Right ventricle myocardium superior (tissue), 1 donor: ENCODE measurements at regions not wholly inside any gene's neighbourhood (a gene's known extent, or its start where the extent isn't known, plus 50 kb on each side); places are given as distances from the start of the nearest gene placed in this dataset.

Experiments used
- ATAC-seq: fragments of 200-7000 bp; cut with Tn5 transposase; one replicate; pipeline ENCODE4 v1.9.1; 2020; ENCODE audit warnings: mild to moderate bottlenecking; ENCODE audit not compliant: poor library complexity
- DNase-seq: peaks from one replicate; pipeline ENCODE4 v3.0.0-alpha.2; 2020
- intact Hi-C: fragments of 100-400 bp; cut with DNase I; formaldehyde crosslinking; loops from one replicate; pipeline ENCODE4 v1.11.2; 2022
- donor health status: DM: no; HTN: yes; CAD: no; lungs with severe emphysema.

GRCh38 chr2:5235701-5236100, 456.5 kb upstream of the SOX11 start:
- ATAC-seq: no peak
- intact Hi-C loops: no loop called here
- no peak for DNase-seq

GRCh38 chr2:5236249-5236648, 455.9 kb upstream of the SOX11 start:
- intact Hi-C loops: no loop called here
- no peak for DNase-seq
- no peak for ATAC-seq

GRCh38 chr2:5242751-5243150, 449.4 kb upstream of the SOX11 start:
- DNase-seq (no peak), ATAC-seq (no peak)
- intact Hi-C loops: no loop called here

- ATAC-seq: no peak
- intact Hi-C loops: no loop called here
Observed at GRCh38 chr2:5250482-5250881, 441.7 kb upstream of the SOX11 start.

GRCh38 chr2:5253263-5253662, 438.9 kb upstream of the SOX11 start:
- intact Hi-C loops: no loop called here
- DNase-seq (no peak), ATAC-seq (no peak)

More at GRCh38 chr2:5250482-5250881, 441.7 kb upstream of the SOX11 start:
- DNase-seq: no peak

GRCh38 chr2:5254791-5255332, 437.3 kb upstream of the SOX11 start:
- intact Hi-C loops: no loop called here
- DNase-seq: no peak
- no peak for ATAC-seq

- intact Hi-C loops: no loop called here
- no peak for DNase-seq
- ATAC-seq: no peak
Observed at GRCh38 chr2:5263291-5263690, 428.9 kb upstream of the SOX11 start.

GRCh38 chr2:5264361-5264760, 427.8 kb upstream of the SOX11 start:
- no peak for ATAC-seq

GRCh38 chr2:5285061-5285460, 407.1 kb upstream of the SOX11 start:
- ATAC-seq: no peak
- no peak for DNase-seq
- intact Hi-C loops: no loop called here

More at GRCh38 chr2:5264361-5264760, 427.8 kb upstream of the SOX11 start:
- intact Hi-C loops: no loop called here
- DNase-seq: no peak

- ATAC-seq: no peak
- no peak for DNase-seq
- intact Hi-C loops: no loop called here
Observed at GRCh38 chr2:5285872-5286769, 406.1 kb upstream of the SOX11 start.

GRCh38 chr2:5287558-5288334, 404.4 kb upstream of the SOX11 start:
- intact Hi-C loops: no loop called here

GRCh38 chr2:5290900-5291546, 401.2 kb upstream of the SOX11 start:
- no peak for DNase-seq
- intact Hi-C loops: no loop called here
- ATAC-seq: no peak

More at GRCh38 chr2:5287558-5288334, 404.4 kb upstream of the SOX11 start:
- ATAC-seq (no peak), DNase-seq (no peak)

GRCh38 chr2:5304640-5305039, 387.5 kb upstream of the SOX11 start:
- intact Hi-C loops: no loop called here
- ATAC-seq (no peak), DNase-seq (no peak)

GRCh38 chr2:5315041-5315440, 377.1 kb upstream of the SOX11 start:
- intact Hi-C loops: no loop called here
- no peak for ATAC-seq

GRCh38 chr2:5315512-5315911, 376.7 kb upstream of the SOX11 start:
- intact Hi-C loops: no loop called here
- no peak for ATAC-seq

More at GRCh38 chr2:5315041-5315440, 377.1 kb upstream of the SOX11 start:
- DNase-seq: no peak

GRCh38 chr2:5316001-5316490, 376.1 kb upstream of the SOX11 start:
- ATAC-seq (no peak), DNase-seq (no peak)
- intact Hi-C loops: no loop called here

More at GRCh38 chr2:5315512-5315911, 376.7 kb upstream of the SOX11 start:
- no peak for DNase-seq

- intact Hi-C loops: no loop called here
- DNase-seq (no peak), ATAC-seq (no peak)
Observed at GRCh38 chr2:5319493-5319892, 372.7 kb upstream of the SOX11 start.

GRCh38 chr2:5322396-5322795, 369.8 kb upstream of the SOX11 start:
- no peak for ATAC-seq
- DNase-seq: no peak
- intact Hi-C loops: no loop called here

GRCh38 chr2:5325523-5325922, 366.7 kb upstream of the SOX11 start:
- intact Hi-C loops: no loop called here
- ATAC-seq (no peak), DNase-seq (no peak)
